Spleen (tissue), 7 donors: ENCODE measurements at regions not wholly inside any gene's neighbourhood (a gene's known extent, or its start where the extent isn't known, plus 50 kb on each side); places are given as distances from the start of the nearest gene placed in this dataset.

Experiments used
- CTCF ChIP-seq, 11 experiments: fragments of 200-600 bp in 7 of 11; fragments of 450-650 bp in 4 of 11; sonication (generic) in 4 of 11; IDR thresholded peaks in 8 of 11; conservative IDR thresholded peaks in 3 of 11; 1 replicate in 7 of 11; 2 replicates in 4 of 11; pipeline versions ENCODE4 v1.4.0 to v1.8.0; 2016 to 2021; ENCODE audit warnings: antibody characterized with exemption in 11 of 11, inconsistent platforms in 4 of 11, mild to moderate bottlenecking in 1 of 11
- POLR2A ChIP-seq, 3 donors: fragments of 450-650 bp; IDR thresholded peaks; one replicate each; pipeline ENCODE4 v1.5.1; 2017; ENCODE audit warnings: antibody characterized with exemption in 3 of 3, mild to moderate bottlenecking in 1 of 3
- donor health status: DM: no; HTN: no; CAD: no; lungs with moderate emphysema.
- donor health status: DM: no; HTN: no; CAD: no.
- donor health status: DM: no; HTN: no; CAD: no.

- TF ChIP-seq POLR2A (IDR thresholded peaks at IDR 0.05) (no peak), CTCF (IDR thresholded peaks at IDR 0.05 in 8 of 11, conservative IDR thresholded peaks at IDR 0.05 in 3 of 11) (no peak)
These were observed 186.0 kb downstream of the TENT4A start for GRCh38 chr5:6899221-6899620.
